NT2/D1 (cell line): ENCODE measurements at regions not wholly inside any gene's neighbourhood (a gene's known extent, or its start where the extent isn't known, plus 50 kb on each side); places are given as distances from the start of the nearest gene placed in this dataset.

Source experiments
- YY1 ChIP-seq: IDR thresholded peaks from 2 replicates; pipeline ENCODE4 v1.6.1; 2011; ENCODE audit not compliant: insufficient read length, insufficient read depth
- ZNF274 ChIP-seq: IDR thresholded peaks from 2 replicates; pipeline ENCODE4 v1.6.1; 2011; ENCODE audit warnings: mild to moderate bottlenecking, low read depth, low read length

- TF ChIP-seq ZNF274 (no peak), YY1 (no peak)
Measured at GRCh38 chr2:94960266-94960665, 65.2 kb upstream of the MAL start.
